ENCODE measurements at regions not wholly inside any gene's neighbourhood (a gene's known extent, or its start where the extent isn't known, plus 50 kb on each side); places are given as distances from the start of the nearest gene placed in this dataset.

- TF ChIP-seq CTCF (IDR thresholded peaks at IDR 0.05 in 8 of 11, conservative IDR thresholded peaks at IDR 0.05 in 3 of 11) = no peak
- no peak for TF ChIP-seq POLR2A (IDR thresholded peaks at IDR 0.05)
- no peak for TF ChIP-seq POLR2AphosphoS5 (IDR thresholded peaks at IDR 0.05)
Observed at GRCh38 chr4:151841107-151841506, 80.3 kb upstream of the GATB start.
